Vagina (tissue), 2 donors: ENCODE measurements at regions not wholly inside any gene's neighbourhood (a gene's known extent, or its start where the extent isn't known, plus 50 kb on each side); places are given as distances from the start of the nearest gene placed in this dataset.

Source experiments
- POLR2A ChIP-seq, 2 donors: fragments of 450-650 bp; IDR thresholded peaks; one replicate each; pipeline ENCODE4 v1.6.1; 2017; ENCODE audit warnings: antibody characterized with exemption in 2 of 2, mild to moderate bottlenecking in 2 of 2, moderate library complexity in 2 of 2
- POLR2AphosphoS5 ChIP-seq, 2 donors: sonication (generic); formaldehyde crosslinking; IDR thresholded peaks; one replicate each; pipeline ENCODE4 v1.9.0; 2017; ENCODE audit warnings: antibody characterized with exemption in 2 of 2, mild to moderate bottlenecking in 2 of 2, low read depth in 1 of 2; ENCODE audit not compliant: insufficient read depth in 1 of 2
- TF ChIP-seq, protein P1 (sequence below), 3 experiments: fragments of 450-650 bp in 2 of 3; fragments of 200-600 bp in 1 of 3; sonication (generic) in 1 of 3; IDR thresholded peaks; one replicate each; pipeline ENCODE4 v1.5.1; 2017 to 2019; ENCODE audit warnings: antibody characterized with exemption in 3 of 3, mild to moderate bottlenecking in 2 of 3, moderate library complexity in 2 of 3

DNA sequence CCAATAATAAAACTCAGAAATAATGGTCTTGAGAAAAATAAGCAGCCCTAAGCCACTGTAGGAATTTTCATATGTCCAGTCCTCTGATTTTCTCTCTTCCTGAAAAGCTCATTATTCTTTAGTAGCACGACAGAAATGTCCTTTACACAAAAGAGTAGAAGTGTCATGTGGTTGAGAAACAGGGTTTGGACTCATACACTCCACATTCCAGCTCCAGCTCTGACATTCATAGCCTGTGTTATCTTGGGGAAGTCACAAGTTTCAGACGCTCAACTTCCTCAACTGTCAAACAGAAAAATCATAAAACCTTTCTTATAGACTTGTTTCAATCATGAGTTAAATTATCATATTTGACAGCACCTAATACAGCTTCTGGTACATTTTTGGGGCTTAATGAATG lies 511.5 kb downstream of the TNS1 start:
- TF ChIP-seq, protein P1, sequence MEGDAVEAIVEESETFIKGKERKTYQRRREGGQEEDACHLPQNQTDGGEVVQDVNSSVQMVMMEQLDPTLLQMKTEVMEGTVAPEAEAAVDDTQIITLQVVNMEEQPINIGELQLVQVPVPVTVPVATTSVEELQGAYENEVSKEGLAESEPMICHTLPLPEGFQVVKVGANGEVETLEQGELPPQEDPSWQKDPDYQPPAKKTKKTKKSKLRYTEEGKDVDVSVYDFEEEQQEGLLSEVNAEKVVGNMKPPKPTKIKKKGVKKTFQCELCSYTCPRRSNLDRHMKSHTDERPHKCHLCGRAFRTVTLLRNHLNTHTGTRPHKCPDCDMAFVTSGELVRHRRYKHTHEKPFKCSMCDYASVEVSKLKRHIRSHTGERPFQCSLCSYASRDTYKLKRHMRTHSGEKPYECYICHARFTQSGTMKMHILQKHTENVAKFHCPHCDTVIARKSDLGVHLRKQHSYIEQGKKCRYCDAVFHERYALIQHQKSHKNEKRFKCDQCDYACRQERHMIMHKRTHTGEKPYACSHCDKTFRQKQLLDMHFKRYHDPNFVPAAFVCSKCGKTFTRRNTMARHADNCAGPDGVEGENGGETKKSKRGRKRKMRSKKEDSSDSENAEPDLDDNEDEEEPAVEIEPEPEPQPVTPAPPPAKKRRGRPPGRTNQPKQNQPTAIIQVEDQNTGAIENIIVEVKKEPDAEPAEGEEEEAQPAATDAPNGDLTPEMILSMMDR (IDR thresholded peaks at IDR 0.05): no peak
- TF ChIP-seq POLR2A (IDR thresholded peaks at IDR 0.05) (no peak), POLR2AphosphoS5 (IDR thresholded peaks at IDR 0.05; ENCODE audit: insufficient read depth in 1 of 2, low read depth in 1 of 2) (no peak)
